ENCODE measurements at regions not wholly inside any gene's neighbourhood (a gene's known extent, or its start where the extent isn't known, plus 50 kb on each side); places are given as distances from the start of the nearest gene placed in this dataset.

- DNase-seq (ENCODE audit: low read depth in 2 of 2): no peak
These were observed 58.7 kb upstream of the COMTD1 start for GRCh38 chr10:75294518-75294865.

GRCh38 chr10:75294031-75294437, 58.3 kb upstream of the COMTD1 start:
- DNase-seq (ENCODE audit: low read depth in 2 of 2): no peak

GRCh38 chr10:75293446-75293820, 57.7 kb upstream of the COMTD1 start:
- DNase-seq (ENCODE audit: low read depth in 2 of 2): no peak

GRCh38 chr10:75292794-75293445, 57.2 kb upstream of the COMTD1 start:
- DNase-seq (ENCODE audit: low read depth in 2 of 2): no peak

- no peak for DNase-seq (ENCODE audit: low read depth in 2 of 2)
These were observed 56.0 kb upstream of the COMTD1 start for GRCh38 chr10:75291805-75292204.

- DNase-seq (ENCODE audit: low read depth in 2 of 2): no peak
These were observed 52.5 kb upstream of the COMTD1 start for GRCh38 chr10:75288140-75288711.

- no peak for DNase-seq (ENCODE audit: low read depth in 2 of 2)
These were observed 51.9 kb upstream of the COMTD1 start for GRCh38 chr10:75287697-75288096.

- no peak for DNase-seq (ENCODE audit: low read depth in 2 of 2)
These were observed 51.1 kb upstream of the COMTD1 start for GRCh38 chr10:75286901-75287300.
